K562 (cell line): ENCODE measurements at regions not wholly inside any gene's neighbourhood (a gene's known extent, or its start where the extent isn't known, plus 50 kb on each side); places are given as distances from the start of the nearest gene placed in this dataset.

ENCODE experiments used
- ATAC-seq: fragments of 200-7000 bp; cut with Tn5 transposase; 3 replicates; pipeline ENCODE4 v1.9.1; 2020; ENCODE audit warnings: moderate library complexity
- BruUV-seq: library from RNA; stranded (reverse); fragments of 400-500 nt; replicated peaks from 2 replicates; lab custom pipeline; 2021; lab: Mats Ljungman, UMichigan
- CTCF ChIA-PET: fragments of 300-600 bp; formaldehyde crosslinking; extraction: SDS; loops from one replicate; lab custom pipeline; 2021; ENCODE audit warnings: low intra/inter-chr PET ratio; lab: Yijun Ruan, JAX
- POLR2A ChIA-PET: fragments of 300-600, 350-650 bp; sonication (Branson Sonifier 250); formaldehyde crosslinking; extraction: SDS; loops from one replicate; lab custom pipeline; 2021; ENCODE audit warnings: antibody characterized with exemption, inconsistent platforms; lab: Yijun Ruan, JAX
- DNase-seq, 4 experiments: peaks; one replicate each; pipeline versions ENCODE4 v3.0.0 to v3.0.0-alpha.2; 2011 to 2018; ENCODE audit warnings: low spot score in 3 of 4, mixed read lengths in 3 of 4; ENCODE audit errors: extremely low read depth in 1 of 4
- FAIRE-seq: peaks from 2 replicates; lab custom pipeline; 2011; peaks lifted over from hg19 to GRCh38; lab: Jason Lieb, UNC
- H2AFZ ChIP-seq: 2 replicates; pipeline ENCODE4 v1.6.0; 2011; ENCODE audit warnings: low read depth, low read length, control low read depth, inconsistent platforms
- H3K27ac ChIP-seq: fragments of 200-600 bp; 3 replicates; pipeline ENCODE4 v1.8.0; 2011; ENCODE audit warnings: low read depth, mild to moderate bottlenecking, control low read depth, inconsistent platforms, low read length, moderate library complexity, mixed read lengths; ENCODE audit errors: extremely low read depth
- H3K27me3 ChIP-seq, 2 experiments: fragments of 300-600 bp in 1 of 2; 2 replicates in 1 of 2; 3 replicates in 1 of 2; pipeline versions ENCODE4 v1.6.0 to v1.8.0; 2011; ENCODE audit warnings: inconsistent platforms in 2 of 2, low read length in 2 of 2, mild to moderate bottlenecking in 1 of 2, mixed read lengths in 1 of 2, moderate library complexity in 1 of 2; ENCODE audit not compliant: control insufficient read depth in 2 of 2, insufficient read depth in 2 of 2
- H3K36me3 ChIP-seq: fragments of 300-600 bp; 3 replicates; pipeline ENCODE4 v1.8.0; 2011; ENCODE audit warnings: mild to moderate bottlenecking, low read length, inconsistent platforms; ENCODE audit not compliant: control insufficient read depth, insufficient read depth
- H3K4me1 ChIP-seq, 2 experiments: fragments of 200-600 bp in 1 of 2; replicated peaks in 1 of 2; 2 replicates in 1 of 2; 3 replicates in 1 of 2; pipeline versions ENCODE4 v1.5.1 to v1.8.0; 2011; ENCODE audit warnings: inconsistent platforms in 2 of 2, low read length in 2 of 2, mild to moderate bottlenecking in 1 of 2, mixed read lengths in 1 of 2, moderate library complexity in 1 of 2; ENCODE audit not compliant: control insufficient read depth in 2 of 2, insufficient read depth in 2 of 2
- H3K4me2 ChIP-seq: 2 replicates; pipeline ENCODE4 v1.6.1; 2011; ENCODE audit warnings: low read length, control low read depth, inconsistent platforms, mixed read lengths; ENCODE audit not compliant: insufficient read depth
- H3K4me3 ChIP-seq: fragments of 200-600 bp; sonication (generic), shearing (Covaris generic); 2 replicates; pipeline ENCODE4 v1.5.1; 2016; ENCODE audit warnings: control low read depth, inconsistent platforms
- H3K79me2 ChIP-seq: fragments of 200-600 bp; 3 replicates; pipeline ENCODE4 v1.8.0; 2011; ENCODE audit warnings: low read length, inconsistent platforms; ENCODE audit not compliant: control insufficient read depth, insufficient read depth
- H3K9ac ChIP-seq, 2 experiments: 2 replicates each; pipeline versions ENCODE4 v1.6.0 to v1.6.1; 2011; ENCODE audit warnings: low read depth in 2 of 2, low read length in 2 of 2, control low read depth in 1 of 2, inconsistent platforms in 1 of 2, mild to moderate bottlenecking in 1 of 2, mixed read lengths in 1 of 2; ENCODE audit not compliant: insufficient read depth in 1 of 2
- H3K9me1 ChIP-seq: one replicate; pipeline ENCODE4 v1.6.0; 2011; ENCODE audit warnings: inconsistent platforms, mild to moderate bottlenecking, low read length, moderate library complexity; ENCODE audit not compliant: control insufficient read depth, insufficient read depth
- H3K9me3 ChIP-seq: replicated peaks from 2 replicates; pipeline ENCODE4 v1.5.1; 2011; ENCODE audit warnings: low read depth, low read length, inconsistent platforms; ENCODE audit not compliant: control insufficient read depth, insufficient read depth
- H4K20me1 ChIP-seq: replicated peaks from 2 replicates; pipeline ENCODE4 v1.6.1; 2011; ENCODE audit warnings: low read length, inconsistent platforms, mixed read lengths; ENCODE audit not compliant: control insufficient read depth, insufficient read depth
- C11orf30 ChIP-seq: fragments of 450-650 bp; IDR thresholded peaks from 2 replicates; pipeline ENCODE4 v1.6.1; 2016; ENCODE audit warnings: low read depth, mild to moderate bottlenecking
- MAFF ChIP-seq: IDR thresholded peaks from 2 replicates; pipeline ENCODE4 v1.6.1; 2012; ENCODE audit warnings: low read length, improper control_type of control experiment
- PHB2 ChIP-seq: fragments of 450-650 bp; IDR thresholded peaks from 2 replicates; pipeline ENCODE4 v1.6.1; 2017; ENCODE audit warnings: low read depth
- RBM25 ChIP-seq: fragments of 200-400 bp; formaldehyde crosslinking; IDR thresholded peaks from 2 replicates; pipeline ENCODE4 v1.6.1; 2018; ENCODE audit warnings: low read length, low read depth, moderate library complexity; ENCODE audit not compliant: severe bottlenecking
- ZNF316 ChIP-seq: fragments of 450-650 bp; IDR thresholded peaks from 2 replicates; pipeline ENCODE4 v1.6.1; 2016
- WGBS: fragments of 100-300 bp; shearing (Covaris generic); methylation state at CpG from one replicate; pipeline ENCODE4 v1.1.6; 2016; ENCODE audit warnings: low coverage, mixed read lengths; ENCODE audit not compliant: insufficient coverage; ENCODE audit errors: missing lambda C conversion rate; 5-methylcytosine and 5-hydroxymethylcytosine counted together
- in situ Hi-C: fragments of 300-500 bp; cut with MboI; formaldehyde crosslinking; loops from 4 replicates; pipeline ENCODE4 v1.15.0; 2018; ENCODE audit warnings: inconsistent platforms, mixed read lengths
- intact Hi-C: fragments of 100-400 bp; cut with micrococcal nuclease; formaldehyde crosslinking; loops from 2 replicates; pipeline ENCODE4 v1.14.2; 2022
- TF ChIP-seq, protein P1 (sequence below): fragments of 250-450 bp; sonication (Bioruptor Pico); IDR thresholded peaks from 2 replicates; pipeline ENCODE4 v1.5.0; 2020; ENCODE audit warnings: mild to moderate bottlenecking, borderline replicate concordance

DNA sequence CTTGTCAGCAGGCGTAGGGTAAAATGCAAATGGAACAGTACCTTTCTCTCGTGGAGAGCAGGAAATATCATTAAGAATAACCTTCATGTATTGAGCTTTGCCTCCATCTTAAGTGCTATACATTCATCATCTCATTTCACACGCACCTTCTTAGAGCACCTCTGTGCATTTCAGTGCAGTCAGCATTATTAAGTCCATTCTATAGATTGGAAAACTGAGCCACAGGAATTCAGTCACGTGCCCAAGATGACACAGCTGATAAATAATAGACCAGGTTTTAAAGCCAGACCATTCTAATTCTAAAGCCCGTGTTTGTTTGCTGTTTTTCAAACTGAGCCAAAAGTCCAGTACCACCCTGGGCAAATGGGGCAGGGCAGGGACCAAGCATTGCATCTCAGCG, 109.2 kb upstream of the WWC1 start:
- no peaks in the 10 kb centered on the region for H3K4me1 ChIP-seq
- H3K9ac ChIP-seq = no peak overlapping the region
- H3K36me3 ChIP-seq = no peaks in the 10 kb centered on the region
- no peaks in the 10 kb centered on the region for H4K20me1 ChIP-seq
- FAIRE-seq (no peak), ATAC-seq (no peak), DNase-seq (no peak)
- no peak overlapping the region for H3K4me2 ChIP-seq
- 0% methylated on average over 6 of the region's 6 CpGs for WGBS
- H3K4me3 ChIP-seq = no peak overlapping the region
- in situ Hi-C loops = no loop called here
- H2AFZ ChIP-seq = no peak overlapping the region
- peak; percentile 77 for TF ChIP-seq RBM25
- 0 out of 2 replicates have a peak, but pooled peaks have one; percentile 15 for TF ChIP-seq C11orf30
- no peak for TF ChIP-seq PHB2
- peak; percentile 11; the same call in 1 of the 2 replicates for TF ChIP-seq ZNF316
- TF ChIP-seq MAFF = 0 out of 2 replicates have a peak, but pooled peaks have one; percentile 8
- TF ChIP-seq, protein P1, sequence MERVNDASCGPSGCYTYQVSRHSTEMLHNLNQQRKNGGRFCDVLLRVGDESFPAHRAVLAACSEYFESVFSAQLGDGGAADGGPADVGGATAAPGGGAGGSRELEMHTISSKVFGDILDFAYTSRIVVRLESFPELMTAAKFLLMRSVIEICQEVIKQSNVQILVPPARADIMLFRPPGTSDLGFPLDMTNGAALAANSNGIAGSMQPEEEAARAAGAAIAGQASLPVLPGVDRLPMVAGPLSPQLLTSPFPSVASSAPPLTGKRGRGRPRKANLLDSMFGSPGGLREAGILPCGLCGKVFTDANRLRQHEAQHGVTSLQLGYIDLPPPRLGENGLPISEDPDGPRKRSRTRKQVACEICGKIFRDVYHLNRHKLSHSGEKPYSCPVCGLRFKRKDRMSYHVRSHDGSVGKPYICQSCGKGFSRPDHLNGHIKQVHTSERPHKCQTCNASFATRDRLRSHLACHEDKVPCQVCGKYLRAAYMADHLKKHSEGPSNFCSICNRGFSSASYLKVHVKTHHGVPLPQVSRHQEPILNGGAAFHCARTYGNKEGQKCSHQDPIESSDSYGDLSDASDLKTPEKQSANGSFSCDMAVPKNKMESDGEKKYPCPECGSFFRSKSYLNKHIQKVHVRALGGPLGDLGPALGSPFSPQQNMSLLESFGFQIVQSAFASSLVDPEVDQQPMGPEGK = no peak
- no TSS peak for BruUV-seq
- no peaks in the 10 kb centered on the region for H3K79me2 ChIP-seq
- no peaks in the 10 kb centered on the region for H3K27me3 ChIP-seq
- H3K9me1 ChIP-seq = no peaks in the 10 kb centered on the region
- H3K27ac ChIP-seq = no peak overlapping the region
- H3K9me3 ChIP-seq = no peaks in the 10 kb centered on the region
- ChIA-PET CTCF (no interaction called here), POLR2A (interaction anchor here (0.6 kb wide), 1 partner anchor 1344 kb away, joined by 3 read pairs; no protein-coding TSS in a partner anchor)
- intact Hi-C loops = no loop called here
